NB4 (cell line): ENCODE measurements at regions not wholly inside any gene's neighbourhood (a gene's known extent, or its start where the extent isn't known, plus 50 kb on each side); places are given as distances from the start of the nearest gene placed in this dataset.

ENCODE experiments used
- DNase-seq: peaks from one replicate; pipeline ENCODE4 v3.0.0; 2010; ENCODE audit warnings: low read depth
- H3K4me3 ChIP-seq: one replicate; pipeline ENCODE4 v1.5.1; 2011; ENCODE audit warnings: mild to moderate bottlenecking, low read depth, low read length, moderate library complexity
- CTCF ChIP-seq: IDR thresholded peaks from one replicate; pipeline ENCODE4 v1.5.1; 2012; ENCODE audit warnings: low read depth, low read length
- MAX ChIP-seq: IDR thresholded peaks from 2 replicates; pipeline ENCODE4 v1.6.1; 2011; ENCODE audit warnings: low read depth, low read length
- MYC ChIP-seq: IDR thresholded peaks from 2 replicates; pipeline ENCODE4 v1.6.1; 2011; ENCODE audit warnings: low read depth, low read length
- POLR2A ChIP-seq: IDR thresholded peaks from 2 replicates; pipeline ENCODE4 v1.6.1; 2011; ENCODE audit warnings: mild to moderate bottlenecking; ENCODE audit not compliant: insufficient read length; ENCODE audit errors: extremely low read depth

- TF ChIP-seq MYC (no peak), POLR2A (no peak), CTCF (no peak), MAX (no peak)
- H3K4me3 ChIP-seq, result no peak overlapping the region
- no peak for DNase-seq
These were observed 550.5 kb upstream of the BOD1L1 start for GRCh38 chr4:14177987-14178386.

GRCh38 chr4:14178421-14178820 is 550.9 kb upstream of the BOD1L1 start:
- no peak overlapping the region for H3K4me3 ChIP-seq
- TF ChIP-seq MYC (no peak), MAX (no peak), CTCF (no peak), POLR2A (no peak)
- no peak for DNase-seq

- no peak for DNase-seq
- no peak for TF ChIP-seq CTCF
- TF ChIP-seq POLR2A, result no peak
- TF ChIP-seq MAX, result no peak
- no peak overlapping the region for H3K4me3 ChIP-seq
These were observed 552.6 kb upstream of the BOD1L1 start for GRCh38 chr4:14180166-14180565.

GRCh38 chr4:14180983-14181601 is 553.6 kb upstream of the BOD1L1 start:
- H3K4me3 ChIP-seq, result no peak overlapping the region
- DNase-seq, result no peak
- TF ChIP-seq POLR2A (no peak), MAX (no peak), CTCF (no peak), MYC (no peak)

GRCh38 chr4:14182148-14182547 is 554.6 kb upstream of the BOD1L1 start:
- no peak for TF ChIP-seq MAX
- no peak for TF ChIP-seq CTCF
- TF ChIP-seq MYC, result no peak
- no peak for TF ChIP-seq POLR2A
- H3K4me3 ChIP-seq, result no peak overlapping the region
- DNase-seq, result no peak

- TF ChIP-seq MAX (no peak), MYC (no peak), CTCF (no peak)
These were observed 556.7 kb upstream of the BOD1L1 start for GRCh38 chr4:14184265-14184664.

More at GRCh38 chr4:14184265-14184664, 556.7 kb upstream of the BOD1L1 start:
- DNase-seq, result no peak
- H3K4me3 ChIP-seq, result no peak overlapping the region
